IMR-90 (cell line): ENCODE measurements at regions not wholly inside any gene's neighbourhood (a gene's known extent, or its start where the extent isn't known, plus 50 kb on each side); places are given as distances from the start of the nearest gene placed in this dataset.

Source experiments
- ATAC-seq: fragments of 200-7000 bp; cut with Tn5 transposase; 2 replicates; pipeline ENCODE4 v1.9.1; 2020; ENCODE audit warnings: low read depth, mild to moderate bottlenecking, moderate library complexity
- BruUV-seq: library from RNA; stranded (reverse); fragments of 400-500 nt; replicated peaks from 2 replicates; lab custom pipeline; 2021; lab: Mats Ljungman, UMichigan
- CTCF ChIA-PET: fragments of 300-600 bp; formaldehyde crosslinking; extraction: SDS; loops from one replicate; lab custom pipeline; 2021; ENCODE audit warnings: antibody characterized with exemption; lab: Yijun Ruan, JAX
- POLR2A ChIA-PET: fragments of 300-600 bp; sonication (Branson Sonifier 250); formaldehyde crosslinking; loops from one replicate; lab custom pipeline; 2022; ENCODE audit warnings: antibody characterized with exemption; ENCODE audit not compliant: unreplicated experiment; lab: Charles Lee
- DNase-seq: peaks from one replicate; pipeline ENCODE4 v3.0.0; 2013
- H2AFZ ChIP-seq: replicated peaks from 2 replicates; pipeline ENCODE3; 2013; ENCODE audit warnings: low read length, mild to moderate bottlenecking; ENCODE audit not compliant: poor library complexity
- H2AK5ac ChIP-seq: 2 replicates; pipeline ENCODE4 v1.6.1; 2013; ENCODE audit warnings: low read depth, low read length, inconsistent platforms
- H2AK9ac ChIP-seq: replicated peaks from 2 replicates; pipeline ENCODE3; 2013; ENCODE audit warnings: mild to moderate bottlenecking, low read depth, low read length, moderate library complexity; ENCODE audit not compliant: poor library complexity
- H2BK120ac ChIP-seq: 2 replicates; pipeline ENCODE4 v1.6.1; 2013; ENCODE audit warnings: low read depth, low read length, inconsistent platforms
- H2BK15ac ChIP-seq: 3 replicates; pipeline ENCODE4 v1.6.1; 2013; ENCODE audit warnings: low read depth, low read length, inconsistent platforms
- H2BK20ac ChIP-seq: 2 replicates; pipeline ENCODE4 v1.6.1; 2013; ENCODE audit warnings: low read depth, mild to moderate bottlenecking, inconsistent platforms, low read length, moderate library complexity
- H2BK5ac ChIP-seq: 2 replicates; pipeline ENCODE4 v1.6.1; 2013; ENCODE audit warnings: mild to moderate bottlenecking, low read depth, low read length, inconsistent platforms; ENCODE audit not compliant: poor library complexity, severe bottlenecking
- H3K14ac ChIP-seq: replicated peaks from 2 replicates; pipeline ENCODE4 v1.6.1; 2013; ENCODE audit warnings: low read depth, low read length, inconsistent platforms
- H3K18ac ChIP-seq: 2 replicates; pipeline ENCODE4 v1.6.1; 2013; ENCODE audit warnings: low read depth, low read length, control low read depth
- H3K23ac ChIP-seq: 2 replicates; pipeline ENCODE4 v1.6.1; 2013; ENCODE audit warnings: low read depth, low read length, inconsistent platforms
- H3K27ac ChIP-seq: 2 replicates; pipeline ENCODE4 v1.5.1; 2013; ENCODE audit warnings: mild to moderate bottlenecking, control low read depth, low read length; ENCODE audit not compliant: insufficient read depth
- H3K27me3 ChIP-seq: 2 replicates; pipeline ENCODE4 v1.6.1; 2013; ENCODE audit warnings: low read length; ENCODE audit not compliant: control insufficient read depth, insufficient read depth
- H3K36me3 ChIP-seq: 2 replicates; pipeline ENCODE4 v1.6.1; 2013; ENCODE audit warnings: low read length, mixed read lengths; ENCODE audit not compliant: control insufficient read depth, insufficient read depth
- H3K4ac ChIP-seq: 2 replicates; pipeline ENCODE4 v1.6.1; 2013; ENCODE audit warnings: low read depth, low read length, inconsistent platforms
- H3K4me1 ChIP-seq: 2 replicates; pipeline ENCODE4 v1.6.1; 2013; ENCODE audit warnings: low read length, mixed read lengths; ENCODE audit not compliant: control insufficient read depth, insufficient read depth
- H3K4me2 ChIP-seq: 2 replicates; pipeline ENCODE4 v1.6.1; 2013; ENCODE audit warnings: low read depth, mild to moderate bottlenecking, control low read depth, low read length, moderate library complexity
- H3K4me3 ChIP-seq: 2 replicates; pipeline ENCODE4 v1.5.1; 2013; ENCODE audit warnings: low read depth, mild to moderate bottlenecking, control low read depth, low read length, moderate library complexity; ENCODE audit not compliant: insufficient read depth
- H3K56ac ChIP-seq: 2 replicates; pipeline ENCODE4 v1.6.1; 2013; ENCODE audit warnings: low read length, inconsistent platforms; ENCODE audit not compliant: insufficient read depth; ENCODE audit errors: extremely low read depth
- H3K79me1 ChIP-seq, 2 experiments: 2 replicates each; pipeline ENCODE4 v1.6.1; 2013; ENCODE audit warnings: low read length in 2 of 2, inconsistent platforms in 1 of 2, low read depth in 1 of 2
- H3K9ac ChIP-seq: 2 replicates; pipeline ENCODE4 v1.6.1; 2013; ENCODE audit warnings: low read depth, low read length, control low read depth
- H3K9me1 ChIP-seq: 2 replicates; pipeline ENCODE4 v1.6.1; 2013; ENCODE audit warnings: low read length, inconsistent platforms; ENCODE audit not compliant: insufficient read depth
- H3K9me3 ChIP-seq: 2 replicates; pipeline ENCODE4 v1.6.1; 2013; ENCODE audit warnings: low read length; ENCODE audit not compliant: control insufficient read depth, insufficient read depth
- H4K20me1 ChIP-seq: 2 replicates; pipeline ENCODE4 v1.6.1; 2013; ENCODE audit warnings: low read length, inconsistent platforms; ENCODE audit not compliant: insufficient read depth
- H4K5ac ChIP-seq: 2 replicates; pipeline ENCODE4 v1.6.1; 2013; ENCODE audit warnings: mild to moderate bottlenecking, low read depth, low read length, control low read depth
- H4K8ac ChIP-seq, 2 experiments: 2 replicates each; pipeline ENCODE4 v1.6.1; 2013; ENCODE audit warnings: low read depth in 2 of 2, low read length in 2 of 2, control low read depth in 1 of 2, inconsistent platforms in 1 of 2
- H4K91ac ChIP-seq: 2 replicates; pipeline ENCODE4 v1.6.1; 2013; ENCODE audit warnings: low read depth, low read length, inconsistent platforms; ENCODE audit not compliant: insufficient read depth
- CHD1 ChIP-seq: IDR thresholded peaks from 2 replicates; pipeline ENCODE4 v1.6.1; 2012; ENCODE audit warnings: low read depth, low read length, improper control_type of control experiment
- MAFK ChIP-seq: IDR thresholded peaks from 2 replicates; pipeline ENCODE4 v1.6.1; 2012; ENCODE audit warnings: low read depth, low read length, improper control_type of control experiment
- USF2 ChIP-seq: fragments of 150-350 bp; IDR thresholded peaks from 2 replicates; pipeline ENCODE4 v1.6.1; 2017; ENCODE audit warnings: mild to moderate bottlenecking, antibody characterized with exemption, low read length, low read depth
- WGBS, 2 experiments: methylation state at CpG; one replicate each; pipeline versions ENCODE4 v1.1.5 to v1.1.7; 2013; ENCODE audit warnings: missing lambda C conversion rate in 2 of 2; ENCODE audit not compliant: insufficient read length in 1 of 2; ENCODE audit errors: extremely low coverage in 2 of 2; 5-methylcytosine and 5-hydroxymethylcytosine counted together
- dilution Hi-C: fragments of 300-500 bp; cut with HindIII; formaldehyde crosslinking; loops from one replicate; pipeline ENCODE4 v1.14.3; 2018; ENCODE audit warnings: low sequenced_read_pairs; ENCODE audit not compliant: unreplicated experiment
- in situ Hi-C: fragments of 300-500 bp; cut with MboI; formaldehyde crosslinking; loops from 3 replicates; pipeline ENCODE4 v1.14.3; 2019; ENCODE audit warnings: low sequenced_read_pairs, inconsistent platforms, mixed read lengths
- intact Hi-C: fragments of 100-400 bp; cut with micrococcal nuclease; formaldehyde crosslinking; loops from 2 replicates; pipeline ENCODE4 v1.10.0; 2022

DNA sequence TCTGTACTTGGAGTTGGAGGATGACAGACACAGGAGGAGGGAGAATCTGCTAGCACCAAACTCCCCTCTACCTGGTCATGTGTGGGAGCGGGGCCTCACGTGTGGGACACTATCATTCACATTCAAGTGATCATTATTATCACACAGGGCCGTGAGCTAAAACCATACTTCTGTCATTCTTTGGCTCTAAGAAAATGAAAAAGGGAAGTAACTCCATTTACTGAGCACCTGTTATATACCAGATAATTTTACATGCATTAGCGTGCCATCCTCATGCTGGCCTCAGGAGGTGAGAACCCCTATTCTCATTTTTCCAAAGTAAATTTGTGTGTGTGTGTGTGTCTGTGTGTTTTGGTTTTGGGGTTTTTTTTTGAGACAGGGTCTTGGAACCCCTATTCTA, 150.1 kb downstream of the GLI2 start:
- WGBS, 2 experiments = no CpG with 5 or more reads among the region's 4 CpGs
- Histone ChIP-seq H2BK120ac (no peak overlapping the region), H3K4me1 (peaks cover 6% of the 10 kb centered on the region), H2AK9ac (no peak overlapping the region), H3K27me3 (no peaks in the 10 kb centered on the region), H3K4ac (no peak overlapping the region), H3K14ac (no peak overlapping the region), H4K5ac (no peak overlapping the region), H3K23ac (no peak overlapping the region), H3K9me1 (peaks cover 27% of the 10 kb centered on the region), H3K4me2 (no peak overlapping the region), H3K9ac (no peak overlapping the region), H2BK5ac (no peak overlapping the region), H3K9me3 (no peaks in the 10 kb centered on the region), H3K79me1 (peaks cover 32 to 95% of the 10 kb centered on the region in 2 experiments), H3K4me3 (no peak overlapping the region), H4K20me1 (peaks cover 83% of the 10 kb centered on the region), H3K56ac (no peak overlapping the region), H4K91ac (no peak overlapping the region), H4K8ac (no peak overlapping the region), H2BK20ac (no peak overlapping the region), H2BK15ac (no peak overlapping the region), H2AK5ac (no peak overlapping the region), H3K36me3 (no peaks in the 10 kb centered on the region; the same call in 1 of the 2 replicates), H3K18ac (no peak overlapping the region), H2AFZ (no peak overlapping the region), H3K27ac (no peak overlapping the region)
- no TSS peak for BruUV-seq
- CTCF ChIA-PET = no interaction called here
- intact Hi-C loops (no loop called here), in situ Hi-C loops (no loop called here), dilution Hi-C loops (no loop called here)
- TF ChIP-seq CHD1 (no peak), USF2 (no peak), MAFK (no peak)
- DNase-seq = no peak
- ATAC-seq = no peak
- POLR2A ChIA-PET = no interaction called here
